Loucy (cell line): ENCODE measurements at regions not wholly inside any gene's neighbourhood (a gene's known extent, or its start where the extent isn't known, plus 50 kb on each side); places are given as distances from the start of the nearest gene placed in this dataset.

ENCODE experiments used
- H2AFZ ChIP-seq: fragments of 200-600 bp; sonication (generic); 2 replicates; pipeline ENCODE4 v1.6.0; 2016; ENCODE audit warnings: antibody characterized with exemption, mild to moderate bottlenecking, low read length, moderate library complexity
- H3F3A ChIP-seq: fragments of 200-600 bp; 2 replicates; pipeline ENCODE4 v1.6.0; 2016; ENCODE audit warnings: antibody characterized with exemption, low read depth, mild to moderate bottlenecking
- H3K27me3 ChIP-seq: fragments of 200-600 bp; sonication (generic); 2 replicates; pipeline ENCODE4 v1.6.1; 2014; ENCODE audit warnings: low read length, mild to moderate bottlenecking; ENCODE audit not compliant: insufficient read depth, poor library complexity, severe bottlenecking
- H3K36me3 ChIP-seq: fragments of 200-600 bp; sonication (generic); 2 replicates; pipeline ENCODE4 v1.6.1; 2016; ENCODE audit warnings: low read length; ENCODE audit not compliant: insufficient read depth
- H3K4me1 ChIP-seq: fragments of 200-600 bp; sonication (generic); 2 replicates; pipeline ENCODE4 v1.5.1; 2014; ENCODE audit warnings: low read length, mild to moderate bottlenecking; ENCODE audit not compliant: insufficient read depth, poor library complexity, severe bottlenecking
- H3K4me2 ChIP-seq: fragments of 200-600 bp; sonication (generic); 2 replicates; pipeline ENCODE4 v1.6.0; 2014; ENCODE audit warnings: antibody characterized with exemption, low read length, low read depth, mild to moderate bottlenecking; ENCODE audit not compliant: poor library complexity, severe bottlenecking
- H3K4me3 ChIP-seq: fragments of 200-600 bp; sonication (generic); 2 replicates; pipeline ENCODE4 v1.5.1; 2014; ENCODE audit warnings: low read length, mild to moderate bottlenecking, mixed read lengths; ENCODE audit not compliant: poor library complexity, severe bottlenecking
- H3K79me2 ChIP-seq: fragments of 200-600 bp; sonication (generic); 2 replicates; pipeline ENCODE4 v1.6.1; 2014; ENCODE audit warnings: low read length; ENCODE audit not compliant: insufficient read depth
- H3K9ac ChIP-seq: fragments of 200-600 bp; sonication (generic); 2 replicates; pipeline ENCODE4 v1.6.0; 2014; ENCODE audit warnings: mild to moderate bottlenecking, low read depth, low read length, moderate library complexity; ENCODE audit not compliant: poor library complexity, severe bottlenecking
- H3K9me2 ChIP-seq: fragments of 200-600 bp; sonication (generic); replicated peaks from 2 replicates; pipeline ENCODE4 v1.6.1; 2016; ENCODE audit warnings: low read depth, low read length, mixed read lengths
- H3K9me3 ChIP-seq: fragments of 200-600 bp; sonication (generic); 2 replicates; pipeline ENCODE4 v1.6.1; 2014; ENCODE audit warnings: mild to moderate bottlenecking, antibody characterized with exemption, low read length, low read depth; ENCODE audit not compliant: insufficient read depth
- H4K20me1 ChIP-seq: fragments of 200-600 bp; sonication (generic); 2 replicates; pipeline ENCODE4 v1.6.0; 2014; ENCODE audit warnings: antibody characterized with exemption, low read length, mild to moderate bottlenecking; ENCODE audit not compliant: insufficient read depth, poor library complexity, severe bottlenecking
- EZH2phosphoT487 ChIP-seq: fragments of 200-600 bp; IDR thresholded peaks from 2 replicates; pipeline ENCODE4 v1.6.1; 2018; ENCODE audit warnings: antibody characterized with exemption, mild to moderate bottlenecking, moderate library complexity, borderline replicate concordance
- TF ChIP-seq, protein P1 (sequence below): fragments of 200-600 bp; sonication (generic); conservative IDR thresholded peaks from 2 replicates; pipeline ENCODE4 v1.5.1; 2014; ENCODE audit warnings: mild to moderate bottlenecking, antibody characterized with exemption, low read length

DNA sequence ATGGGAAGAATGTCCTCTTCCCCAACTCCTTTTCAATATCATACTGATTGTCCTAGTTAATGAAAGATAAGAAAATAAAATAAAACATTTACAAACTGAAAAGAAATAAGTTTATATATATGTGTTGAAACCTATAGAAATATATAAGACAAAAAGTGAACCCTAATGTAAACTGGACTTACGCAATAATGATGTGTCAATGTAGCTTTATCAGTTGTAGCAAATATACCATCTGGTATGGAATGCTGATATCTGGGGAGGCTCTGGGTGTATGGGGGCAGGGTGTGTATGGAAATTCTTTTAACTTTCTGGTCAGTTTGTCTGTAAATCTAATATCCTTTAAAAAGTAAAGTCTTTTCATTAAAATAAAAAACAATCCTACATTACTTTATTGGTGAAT lies 603.9 kb downstream of the DMRTA1 start:
- Histone ChIP-seq H3K4me2 (no peak overlapping the region), H3K9me2 (no peaks in the 10 kb centered on the region)
- TF ChIP-seq EZH2phosphoT487, result no peak
- TF ChIP-seq, protein P1, sequence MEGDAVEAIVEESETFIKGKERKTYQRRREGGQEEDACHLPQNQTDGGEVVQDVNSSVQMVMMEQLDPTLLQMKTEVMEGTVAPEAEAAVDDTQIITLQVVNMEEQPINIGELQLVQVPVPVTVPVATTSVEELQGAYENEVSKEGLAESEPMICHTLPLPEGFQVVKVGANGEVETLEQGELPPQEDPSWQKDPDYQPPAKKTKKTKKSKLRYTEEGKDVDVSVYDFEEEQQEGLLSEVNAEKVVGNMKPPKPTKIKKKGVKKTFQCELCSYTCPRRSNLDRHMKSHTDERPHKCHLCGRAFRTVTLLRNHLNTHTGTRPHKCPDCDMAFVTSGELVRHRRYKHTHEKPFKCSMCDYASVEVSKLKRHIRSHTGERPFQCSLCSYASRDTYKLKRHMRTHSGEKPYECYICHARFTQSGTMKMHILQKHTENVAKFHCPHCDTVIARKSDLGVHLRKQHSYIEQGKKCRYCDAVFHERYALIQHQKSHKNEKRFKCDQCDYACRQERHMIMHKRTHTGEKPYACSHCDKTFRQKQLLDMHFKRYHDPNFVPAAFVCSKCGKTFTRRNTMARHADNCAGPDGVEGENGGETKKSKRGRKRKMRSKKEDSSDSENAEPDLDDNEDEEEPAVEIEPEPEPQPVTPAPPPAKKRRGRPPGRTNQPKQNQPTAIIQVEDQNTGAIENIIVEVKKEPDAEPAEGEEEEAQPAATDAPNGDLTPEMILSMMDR, result no peak

DNA sequence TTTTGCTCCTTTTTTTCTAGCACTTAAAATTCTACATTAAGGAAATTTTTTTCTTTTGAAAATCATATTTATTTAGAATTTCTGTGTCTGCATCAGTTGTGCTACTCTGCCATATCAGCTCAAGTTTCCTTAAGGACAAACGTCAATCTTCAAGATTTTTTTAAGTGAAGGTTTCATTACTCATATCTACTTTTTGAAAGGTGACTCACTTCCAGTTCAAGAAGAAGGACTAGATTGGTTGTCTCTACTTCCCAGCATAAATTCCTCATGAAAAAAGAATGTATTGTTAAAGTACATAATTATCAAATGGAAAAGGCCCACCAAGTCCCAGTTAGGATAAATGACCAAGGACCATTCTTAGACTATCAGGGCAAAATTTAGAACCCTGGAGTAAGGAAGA lies 626.5 kb downstream of the DMRTA1 start:
- Histone ChIP-seq H3K4me3 (no peak overlapping the region), H3K36me3 (no peaks in the 10 kb centered on the region), H3K27me3 (no peaks in the 10 kb centered on the region), H3K4me2 (no peak overlapping the region), H4K20me1 (no peaks in the 10 kb centered on the region), H3K9me3 (no peaks in the 10 kb centered on the region), H3K79me2 (no peaks in the 10 kb centered on the region), H3K9ac (no peak overlapping the region), H2AFZ (no peak overlapping the region), H3K9me2 (no peaks in the 10 kb centered on the region), H3F3A (no peaks in the 10 kb centered on the region), H3K4me1 (no peaks in the 10 kb centered on the region)
- TF ChIP-seq, protein P1, result no peak
- TF ChIP-seq EZH2phosphoT487, result no peak

More for the DNA sequence above, 603.9 kb downstream of the DMRTA1 start:
- Histone ChIP-seq H3K36me3 (no peaks in the 10 kb centered on the region), H4K20me1 (no peaks in the 10 kb centered on the region), H3K4me3 (no peak overlapping the region), H3K27me3 (no peaks in the 10 kb centered on the region), H3K9ac (no peak overlapping the region), H3K79me2 (no peaks in the 10 kb centered on the region), H3K4me1 (no peaks in the 10 kb centered on the region), H3F3A (no peaks in the 10 kb centered on the region), H2AFZ (no peak overlapping the region), H3K9me3 (no peaks in the 10 kb centered on the region)

GRCh38 chr9:23079798-23080197 lies 633.2 kb downstream of the DMRTA1 start:
- Histone ChIP-seq H3K4me1 (no peaks in the 10 kb centered on the region), H3K9me2 (no peaks in the 10 kb centered on the region), H2AFZ (no peak overlapping the region), H4K20me1 (no peaks in the 10 kb centered on the region), H3K4me3 (no peak overlapping the region), H3K27me3 (no peaks in the 10 kb centered on the region), H3K79me2 (no peaks in the 10 kb centered on the region), H3K9me3 (no peaks in the 10 kb centered on the region), H3K4me2 (no peak overlapping the region), H3K36me3 (no peaks in the 10 kb centered on the region), H3F3A (no peaks in the 10 kb centered on the region), H3K9ac (no peak overlapping the region)
- no peak for TF ChIP-seq EZH2phosphoT487
- TF ChIP-seq, protein P1, result no peak
